Loucy (cell line): ENCODE measurements at regions not wholly inside any gene's neighbourhood (a gene's known extent, or its start where the extent isn't known, plus 50 kb on each side); places are given as distances from the start of the nearest gene placed in this dataset.

Experiments
- CTCF ChIP-seq: fragments of 200-600 bp; sonication (generic); conservative IDR thresholded peaks from 2 replicates; pipeline ENCODE4 v1.5.1; 2014; ENCODE audit warnings: mild to moderate bottlenecking, antibody characterized with exemption, low read length
- EZH2phosphoT487 ChIP-seq: fragments of 200-600 bp; IDR thresholded peaks from 2 replicates; pipeline ENCODE4 v1.6.1; 2018; ENCODE audit warnings: antibody characterized with exemption, mild to moderate bottlenecking, moderate library complexity, borderline replicate concordance

GRCh38 chr18:27313678-27314077 is 128.6 kb upstream of the CHST9 start:
- no peak for TF ChIP-seq CTCF
- TF ChIP-seq EZH2phosphoT487: no peak
